GM12878 (cell line): ENCODE measurements at regions not wholly inside any gene's neighbourhood (a gene's known extent, or its start where the extent isn't known, plus 50 kb on each side); places are given as distances from the start of the nearest gene placed in this dataset.

Experiments
- ATAC-seq: fragments of 200-7000 bp; cut with Tn5 transposase; 3 replicates; pipeline ENCODE4 v1.9.1; 2020; ENCODE audit warnings: mild to moderate bottlenecking, moderate library complexity
- BruUV-seq: library from RNA; stranded (reverse); fragments of 400-500 nt; replicated peaks from 2 replicates; lab custom pipeline; 2021; lab: Mats Ljungman, UMichigan
- CTCF ChIA-PET: fragments of 300-600 bp; sonication (Branson Sonifier 250); formaldehyde crosslinking; extraction: SDS; loops from one replicate; lab custom pipeline; 2021; ENCODE audit warnings: inconsistent platforms; lab: Yijun Ruan, JAX
- POLR2A ChIA-PET: fragments of 350-600 bp; formaldehyde crosslinking; extraction: SDS; loops from one replicate; lab custom pipeline; 2021; ENCODE audit warnings: inconsistent platforms; lab: Charles Lee
- RAD21 ChIA-PET: fragments of 300-600 bp; sonication (Branson Sonifier 250); formaldehyde crosslinking; loops from one replicate; lab custom pipeline; 2023; ENCODE audit warnings: antibody characterized with exemption; ENCODE audit not compliant: unreplicated experiment; lab: Charles Lee
- SMC1A ChIA-PET: fragments of 300-600 bp; sonication (Branson Sonifier 250); formaldehyde crosslinking; loops from one replicate; lab custom pipeline; 2023; ENCODE audit not compliant: unreplicated experiment, uncharacterized antibody; lab: Charles Lee
- DNase-seq: peaks from one replicate; pipeline ENCODE4 v3.0.0-alpha.2; 2011; ENCODE audit warnings: low read depth, low spot score
- FAIRE-seq: peaks from 3 replicates; lab custom pipeline; 2011; peaks lifted over from hg19 to GRCh38; lab: Jason Lieb, UNC
- H2AFZ ChIP-seq: 2 replicates; pipeline ENCODE4 v1.6.0; 2011; ENCODE audit warnings: low read depth, low read length, control low read depth; ENCODE audit not compliant: control insufficient read depth
- H3K27ac ChIP-seq: 2 replicates; pipeline ENCODE4 v1.5.1; 2011; ENCODE audit warnings: control low read depth; ENCODE audit not compliant: control insufficient read depth, insufficient read depth
- H3K27me3 ChIP-seq, 2 experiments: replicated peaks in 1 of 2; 2 replicates each; pipeline versions ENCODE4 v1.6.0 to v1.6.1; 2011; ENCODE audit warnings: low read length in 1 of 2; ENCODE audit not compliant: control insufficient read depth in 2 of 2, insufficient read depth in 2 of 2
- H3K36me3 ChIP-seq, 2 experiments: 2 replicates each; pipeline ENCODE4 v1.5.1; 2011; ENCODE audit warnings: low read length in 1 of 2; ENCODE audit not compliant: control insufficient read depth in 2 of 2, insufficient read depth in 2 of 2
- H3K4me1 ChIP-seq: 2 replicates; pipeline ENCODE4 v1.6.1; 2011; ENCODE audit warnings: mild to moderate bottlenecking, low read length, moderate library complexity, mixed read lengths; ENCODE audit not compliant: control insufficient read depth, insufficient read depth
- H3K4me2 ChIP-seq: 2 replicates; pipeline ENCODE4 v1.6.0; 2011; ENCODE audit warnings: control low read depth; ENCODE audit not compliant: control insufficient read depth, insufficient read depth
- H3K4me3 ChIP-seq: fragments of 200-600 bp; sonication (generic); 2 replicates; pipeline ENCODE4 v1.5.1; 2016
- H3K79me2 ChIP-seq: 2 replicates; pipeline ENCODE4 v1.6.0; 2011; ENCODE audit warnings: low read length; ENCODE audit not compliant: control insufficient read depth, insufficient read depth
- H3K9ac ChIP-seq: 2 replicates; pipeline ENCODE4 v1.8.0; 2011; ENCODE audit warnings: low read length, control low read depth, mixed read lengths; ENCODE audit not compliant: control insufficient read depth, insufficient read depth
- H3K9me3 ChIP-seq: replicated peaks from 3 replicates; pipeline ENCODE4 v1.5.1; 2011; ENCODE audit warnings: mild to moderate bottlenecking, low read length; ENCODE audit not compliant: control insufficient read depth, insufficient read depth
- H4K20me1 ChIP-seq: 2 replicates; pipeline ENCODE4 v1.6.0; 2011; ENCODE audit not compliant: control insufficient read depth, insufficient read depth
- CREM ChIP-seq: IDR thresholded peaks from 2 replicates; pipeline ENCODE4 v1.6.1; 2014; ENCODE audit warnings: antibody characterized with exemption, low read depth
- EP300 ChIP-seq, 2 experiments: fragments of 150-350 bp in 1 of 2; IDR thresholded peaks; 2 replicates each; pipeline ENCODE4 v1.6.1; 2011 to 2012; ENCODE audit warnings: low read depth in 2 of 2, low read length in 2 of 2, borderline replicate concordance in 1 of 2, improper control_type of control experiment in 1 of 2, inconsistent platforms in 1 of 2; ENCODE audit not compliant: control insufficient read depth in 1 of 2
- HDAC6 ChIP-seq: fragments of 200-600 bp; sonication (generic); IDR thresholded peaks from one replicate; pipeline ENCODE4 v1.8.0; 2017; ENCODE audit warnings: antibody characterized with exemption; ENCODE audit not compliant: unreplicated experiment
- HDGF ChIP-seq: fragments of 450-650 bp; IDR thresholded peaks from 2 replicates; pipeline ENCODE4 v1.6.1; 2016; ENCODE audit warnings: antibody characterized with exemption
- MYC ChIP-seq: IDR thresholded peaks from 2 replicates; pipeline ENCODE4 v1.6.1; 2011; ENCODE audit warnings: mild to moderate bottlenecking, low read length, moderate library complexity, inconsistent platforms; ENCODE audit not compliant: insufficient read depth, insufficient replicate concordance, insufficient read length, severe bottlenecking
- NR2C1 ChIP-seq: fragments of 450-650 bp; IDR thresholded peaks from 2 replicates; pipeline ENCODE4 v1.6.1; 2017; ENCODE audit warnings: antibody characterized with exemption, mild to moderate bottlenecking, moderate library complexity
- RB1 ChIP-seq: fragments of 450-650 bp; formaldehyde crosslinking; IDR thresholded peaks from 2 replicates; pipeline ENCODE4 v1.6.1; 2017; ENCODE audit warnings: mild to moderate bottlenecking, borderline replicate concordance
- RCOR1 ChIP-seq: conservative IDR thresholded peaks from 2 replicates; pipeline ENCODE4 v1.6.1; 2012; ENCODE audit warnings: low read depth, low read length, improper control_type of control experiment
- SMARCA5 ChIP-seq: fragments of 450-650 bp; IDR thresholded peaks from 2 replicates; pipeline ENCODE4 v1.6.1; 2017; ENCODE audit warnings: mild to moderate bottlenecking
- SREBF2 ChIP-seq: IDR thresholded peaks from 2 replicates; pipeline ENCODE4 v1.6.1; 2012; ENCODE audit warnings: mild to moderate bottlenecking, low read length
- SUZ12 ChIP-seq: fragments of 200-600 bp; sonication (generic); IDR thresholded peaks from one replicate; pipeline ENCODE4 v1.6.1; 2018; ENCODE audit warnings: antibody characterized with exemption, mild to moderate bottlenecking; ENCODE audit not compliant: unreplicated experiment
- WGBS: methylation state at CpG from one replicate; pipeline ENCODE4 v1.1.6; 2016; ENCODE audit warnings: low lambda C conversion rate; ENCODE audit not compliant: insufficient replicate concordance, insufficient coverage; ENCODE audit errors: missing lambda C conversion rate; 5-methylcytosine and 5-hydroxymethylcytosine counted together
- in situ Hi-C: fragments of 300-500 bp; cut with MboI; formaldehyde crosslinking; loops from 9 replicates; pipeline ENCODE4 v1.14.3; 2018; ENCODE audit warnings: mixed read lengths
- intact Hi-C: fragments of 100-400 bp; cut with micrococcal nuclease; formaldehyde crosslinking; loops from one replicate; pipeline ENCODE4 v1.14.2; 2022; ENCODE audit not compliant: unreplicated experiment
- TF ChIP-seq, protein P1 (sequence below), 3 experiments: IDR thresholded peaks in 2 of 3; conservative IDR thresholded peaks in 1 of 3; 2 replicates each; pipeline ENCODE4 v1.5.1; 2011; ENCODE audit warnings: low read depth in 3 of 3, low read length in 3 of 3, mild to moderate bottlenecking in 3 of 3, control low read depth in 2 of 3, moderate library complexity in 2 of 3, inconsistent platforms in 1 of 3, mixed read lengths in 1 of 3; ENCODE audit not compliant: control insufficient read depth in 2 of 3, insufficient read depth in 1 of 3; ENCODE audit errors: extremely low read depth in 1 of 3
- TF ChIP-seq, protein P2 (sequence below): fragments of 450-650 bp; IDR thresholded peaks from 2 replicates; pipeline ENCODE4 v1.6.1; 2017; ENCODE audit warnings: low read depth, mild to moderate bottlenecking, moderate library complexity
- TF ChIP-seq, protein P3 (sequence below): IDR thresholded peaks from 2 replicates; pipeline ENCODE4 v1.6.1; 2012; ENCODE audit warnings: low read depth, low read length, improper control_type of control experiment
- TF ChIP-seq, protein P4 (sequence below): fragments of 150-350 bp; IDR thresholded peaks from 2 replicates; pipeline ENCODE4 v1.6.1; 2014; ENCODE audit warnings: mild to moderate bottlenecking, low read depth, low read length

DNA sequence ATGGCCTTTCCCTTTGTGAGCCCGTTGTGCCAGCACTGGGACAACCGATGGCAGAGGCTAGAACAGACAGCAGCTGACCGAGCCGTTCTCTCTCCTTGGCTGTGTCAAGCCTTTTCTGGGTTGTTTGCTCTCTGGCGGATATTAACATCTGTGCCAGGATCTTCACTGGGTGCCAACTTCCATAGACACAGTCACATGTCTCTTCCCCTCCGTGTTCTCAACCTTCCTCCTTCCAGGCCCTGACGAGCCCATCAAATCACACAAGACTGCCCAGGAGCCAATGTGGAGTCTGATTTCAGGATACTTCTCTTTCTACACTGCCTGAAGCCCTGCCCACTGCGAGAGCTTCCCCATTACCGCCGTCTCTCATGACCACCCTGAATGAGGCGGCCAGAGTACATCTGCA lies 111.0 kb upstream of the RALGAPA2 start:
- 61% methylated on average over 11 of the region's 11 CpGs for WGBS
- intact Hi-C loops (loop anchor here (5.0 kb wide), 1 partner anchor 91 kb away; no protein-coding TSS in a partner anchor), in situ Hi-C loops (loop anchor here (5.0 kb wide), 1 partner anchor 161 kb away; no protein-coding TSS in a partner anchor)
- Histone ChIP-seq H3K9ac (no peak overlapping the region), H3K27me3 (no peaks in the 10 kb centered on the region), H3K27ac (no peak overlapping the region), H2AFZ (no peak overlapping the region), H3K4me2 (no peak overlapping the region), H3K79me2 (no peaks in the 10 kb centered on the region), H3K9me3 (no peaks in the 10 kb centered on the region), H3K4me1 (no peaks in the 10 kb centered on the region), H3K36me3 (no peaks in the 10 kb centered on the region), H3K4me3 (no peak overlapping the region), H4K20me1 (no peaks in the 10 kb centered on the region)
- ChIA-PET POLR2A (no interaction called here), SMC1A (interaction anchor here (1.0 to 3.6 kb wide), 13 partner anchors 24 to 227 kb away, joined by 3 to 32 read pairs (median 5); no protein-coding TSS in a partner anchor), CTCF (interaction anchor here (0.8 to 11.1 kb wide), 13 partner anchors 9 to 229 kb away, joined by 3 to 115 read pairs (median 5); no protein-coding TSS in a partner anchor), RAD21 (interaction anchor here (0.7 to 4.8 kb wide), 6 partner anchors 111 to 163 kb away, joined by 3 to 36 read pairs (median 8); partner anchors contain the start of gene RALGAPA2)
- DNase-seq = no peak
- ATAC-seq = no peak
- BruUV-seq = no TSS peak
- FAIRE-seq = no peak
- TF ChIP-seq, protein P1, sequence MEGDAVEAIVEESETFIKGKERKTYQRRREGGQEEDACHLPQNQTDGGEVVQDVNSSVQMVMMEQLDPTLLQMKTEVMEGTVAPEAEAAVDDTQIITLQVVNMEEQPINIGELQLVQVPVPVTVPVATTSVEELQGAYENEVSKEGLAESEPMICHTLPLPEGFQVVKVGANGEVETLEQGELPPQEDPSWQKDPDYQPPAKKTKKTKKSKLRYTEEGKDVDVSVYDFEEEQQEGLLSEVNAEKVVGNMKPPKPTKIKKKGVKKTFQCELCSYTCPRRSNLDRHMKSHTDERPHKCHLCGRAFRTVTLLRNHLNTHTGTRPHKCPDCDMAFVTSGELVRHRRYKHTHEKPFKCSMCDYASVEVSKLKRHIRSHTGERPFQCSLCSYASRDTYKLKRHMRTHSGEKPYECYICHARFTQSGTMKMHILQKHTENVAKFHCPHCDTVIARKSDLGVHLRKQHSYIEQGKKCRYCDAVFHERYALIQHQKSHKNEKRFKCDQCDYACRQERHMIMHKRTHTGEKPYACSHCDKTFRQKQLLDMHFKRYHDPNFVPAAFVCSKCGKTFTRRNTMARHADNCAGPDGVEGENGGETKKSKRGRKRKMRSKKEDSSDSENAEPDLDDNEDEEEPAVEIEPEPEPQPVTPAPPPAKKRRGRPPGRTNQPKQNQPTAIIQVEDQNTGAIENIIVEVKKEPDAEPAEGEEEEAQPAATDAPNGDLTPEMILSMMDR (IDR thresholded peaks at IDR 0.05 in 2 of 3, conservative IDR thresholded peaks at IDR 0.05 in 1 of 3; ENCODE audit: control insufficient read depth in 2 of 3, extremely low read depth in 1 of 3, insufficient read depth in 1 of 3, low read depth in 3 of 3, low read length in 3 of 3) = no peak
- TF ChIP-seq SMARCA5 (no peak), RB1 (no peak), CREM (no peak), SUZ12 (no peak), HDAC6 (no peak), HDGF (no peak), NR2C1 (no peak), MYC (no peak), SREBF2 (no peak), RCOR1 (no peak), EP300 (IDR thresholded peaks at IDR 0.05; ENCODE audit: borderline replicate concordance in 1 of 2, control insufficient read depth in 1 of 2, low read depth in 2 of 2, low read length in 2 of 2) (no peak)
- TF ChIP-seq, protein P2, sequence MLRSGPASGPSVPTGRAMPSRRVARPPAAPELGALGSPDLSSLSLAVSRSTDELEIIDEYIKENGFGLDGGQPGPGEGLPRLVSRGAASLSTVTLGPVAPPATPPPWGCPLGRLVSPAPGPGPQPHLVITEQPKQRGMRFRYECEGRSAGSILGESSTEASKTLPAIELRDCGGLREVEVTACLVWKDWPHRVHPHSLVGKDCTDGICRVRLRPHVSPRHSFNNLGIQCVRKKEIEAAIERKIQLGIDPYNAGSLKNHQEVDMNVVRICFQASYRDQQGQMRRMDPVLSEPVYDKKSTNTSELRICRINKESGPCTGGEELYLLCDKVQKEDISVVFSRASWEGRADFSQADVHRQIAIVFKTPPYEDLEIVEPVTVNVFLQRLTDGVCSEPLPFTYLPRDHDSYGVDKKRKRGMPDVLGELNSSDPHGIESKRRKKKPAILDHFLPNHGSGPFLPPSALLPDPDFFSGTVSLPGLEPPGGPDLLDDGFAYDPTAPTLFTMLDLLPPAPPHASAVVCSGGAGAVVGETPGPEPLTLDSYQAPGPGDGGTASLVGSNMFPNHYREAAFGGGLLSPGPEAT = no peak
- TF ChIP-seq, protein P3, sequence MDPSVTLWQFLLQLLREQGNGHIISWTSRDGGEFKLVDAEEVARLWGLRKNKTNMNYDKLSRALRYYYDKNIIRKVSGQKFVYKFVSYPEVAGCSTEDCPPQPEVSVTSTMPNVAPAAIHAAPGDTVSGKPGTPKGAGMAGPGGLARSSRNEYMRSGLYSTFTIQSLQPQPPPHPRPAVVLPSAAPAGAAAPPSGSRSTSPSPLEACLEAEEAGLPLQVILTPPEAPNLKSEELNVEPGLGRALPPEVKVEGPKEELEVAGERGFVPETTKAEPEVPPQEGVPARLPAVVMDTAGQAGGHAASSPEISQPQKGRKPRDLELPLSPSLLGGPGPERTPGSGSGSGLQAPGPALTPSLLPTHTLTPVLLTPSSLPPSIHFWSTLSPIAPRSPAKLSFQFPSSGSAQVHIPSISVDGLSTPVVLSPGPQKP = no peak
- TF ChIP-seq, protein P4, sequence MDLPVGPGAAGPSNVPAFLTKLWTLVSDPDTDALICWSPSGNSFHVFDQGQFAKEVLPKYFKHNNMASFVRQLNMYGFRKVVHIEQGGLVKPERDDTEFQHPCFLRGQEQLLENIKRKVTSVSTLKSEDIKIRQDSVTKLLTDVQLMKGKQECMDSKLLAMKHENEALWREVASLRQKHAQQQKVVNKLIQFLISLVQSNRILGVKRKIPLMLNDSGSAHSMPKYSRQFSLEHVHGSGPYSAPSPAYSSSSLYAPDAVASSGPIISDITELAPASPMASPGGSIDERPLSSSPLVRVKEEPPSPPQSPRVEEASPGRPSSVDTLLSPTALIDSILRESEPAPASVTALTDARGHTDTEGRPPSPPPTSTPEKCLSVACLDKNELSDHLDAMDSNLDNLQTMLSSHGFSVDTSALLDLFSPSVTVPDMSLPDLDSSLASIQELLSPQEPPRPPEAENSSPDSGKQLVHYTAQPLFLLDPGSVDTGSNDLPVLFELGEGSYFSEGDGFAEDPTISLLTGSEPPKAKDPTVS = no peak
